Endothelial cell of umbilical vein (primary cell): ENCODE measurements at regions not wholly inside any gene's neighbourhood (a gene's known extent, or its start where the extent isn't known, plus 50 kb on each side); places are given as distances from the start of the nearest gene placed in this dataset.

ENCODE experiments used
- BruUV-seq: library from RNA; stranded (reverse); fragments of 400-500 nt; replicated peaks from 2 replicates; lab custom pipeline; 2021; lab: Mats Ljungman, UMichigan
- CTCF ChIA-PET: fragments of 300-600, 350-600 bp; sonication (Branson Sonifier 250); formaldehyde crosslinking; loops from one replicate; lab custom pipeline; 2021; ENCODE audit warnings: antibody characterized with exemption, inconsistent platforms; lab: Charles Lee
- POLR2A ChIA-PET: fragments of 300-600, 350-600 bp; sonication (Branson Sonifier 250); formaldehyde crosslinking; loops from one replicate; lab custom pipeline; 2021; ENCODE audit warnings: antibody characterized with exemption, inconsistent platforms; lab: Charles Lee
- DNase-seq: peaks from one replicate; pipeline ENCODE4 v3.0.0-alpha.2; 2011; ENCODE audit warnings: low read depth, low spot score
- FAIRE-seq: peaks from 2 replicates; lab custom pipeline; 2011; peaks lifted over from hg19 to GRCh38; lab: Jason Lieb, UNC
- H2AFZ ChIP-seq: 2 replicates; pipeline ENCODE4 v1.6.0; 2012; ENCODE audit warnings: low read depth, low read length, control low read depth, inconsistent platforms
- H3K27ac ChIP-seq: 2 replicates; pipeline ENCODE4 v1.5.1; 2011; ENCODE audit warnings: low read depth, mild to moderate bottlenecking, control low read depth, low read length, moderate library complexity; ENCODE audit not compliant: insufficient read depth
- H3K27me3 ChIP-seq, 2 experiments: 2 replicates each; pipeline versions ENCODE4 v1.6.0 to v1.6.1; 2011; ENCODE audit warnings: low read length in 2 of 2, mixed read lengths in 1 of 2; ENCODE audit not compliant: control insufficient read depth in 2 of 2, insufficient read depth in 2 of 2
- H3K36me3 ChIP-seq, 2 experiments: 2 replicates in 1 of 2; 3 replicates in 1 of 2; pipeline ENCODE4 v1.5.1; 2011; ENCODE audit warnings: low read length in 2 of 2, mild to moderate bottlenecking in 1 of 2, moderate library complexity in 1 of 2; ENCODE audit not compliant: control insufficient read depth in 2 of 2, insufficient read depth in 2 of 2; ENCODE audit errors: extremely low read depth in 1 of 2
- H3K4me1 ChIP-seq: 3 replicates; pipeline ENCODE4 v1.5.1; 2011; ENCODE audit warnings: mild to moderate bottlenecking, low read length; ENCODE audit not compliant: control insufficient read depth, insufficient read depth; ENCODE audit errors: extremely low read depth
- H3K4me2 ChIP-seq: 2 replicates; pipeline ENCODE4 v1.6.1; 2011; ENCODE audit warnings: low read length, control low read depth, mixed read lengths; ENCODE audit not compliant: insufficient read depth
- H3K4me3 ChIP-seq, 3 experiments: fragments of 200-600 bp in 1 of 3; sonication (generic), shearing (Covaris generic) in 1 of 3; replicated peaks in 1 of 3; 2 replicates each; pipeline ENCODE4 v1.5.1; 2011 to 2016; ENCODE audit warnings: control low read depth in 3 of 3, low read length in 3 of 3, mild to moderate bottlenecking in 2 of 3, inconsistent platforms in 1 of 3, low read depth in 1 of 3, moderate library complexity in 1 of 3; ENCODE audit not compliant: insufficient read depth in 1 of 3
- H3K79me2 ChIP-seq: 2 replicates; pipeline ENCODE4 v1.6.0; 2012; ENCODE audit warnings: low read length, inconsistent platforms; ENCODE audit not compliant: control insufficient read depth, insufficient read depth
- H3K9ac ChIP-seq: replicated peaks from 2 replicates; pipeline ENCODE3; 2011; ENCODE audit warnings: low read length, control low read depth; ENCODE audit not compliant: insufficient read depth; ENCODE audit errors: extremely low read depth
- H3K9me1 ChIP-seq: replicated peaks from 3 replicates; pipeline ENCODE4 v1.6.0; 2011; ENCODE audit warnings: mild to moderate bottlenecking, low read length; ENCODE audit not compliant: control insufficient read depth, insufficient read depth; ENCODE audit errors: extremely low read depth
- H3K9me3 ChIP-seq: replicated peaks from 2 replicates; pipeline ENCODE4 v1.5.1; 2012; ENCODE audit warnings: low read length, inconsistent platforms; ENCODE audit not compliant: control insufficient read depth, insufficient read depth
- H4K20me1 ChIP-seq: replicated peaks from 2 replicates; pipeline ENCODE3; 2011; ENCODE audit warnings: mild to moderate bottlenecking, low read length; ENCODE audit not compliant: control insufficient read depth, insufficient read depth; ENCODE audit errors: extremely low read depth
- EZH2 ChIP-seq: IDR thresholded peaks from 2 replicates; pipeline ENCODE4 v1.6.1; 2012; ENCODE audit warnings: borderline replicate concordance, low read depth, mild to moderate bottlenecking, moderate library complexity, low read length, inconsistent platforms; ENCODE audit not compliant: severe bottlenecking
- FOS ChIP-seq: IDR thresholded peaks from 2 replicates; pipeline ENCODE4 v1.6.1; 2011; ENCODE audit warnings: mild to moderate bottlenecking, low read length, moderate library complexity, borderline replicate concordance; ENCODE audit not compliant: insufficient read depth
- GATA2 ChIP-seq: IDR thresholded peaks from 2 replicates; pipeline ENCODE4 v1.7.0; 2011; ENCODE audit warnings: low read depth, mild to moderate bottlenecking, moderate library complexity, mixed read lengths, low read length; ENCODE audit not compliant: insufficient read length, insufficient read depth
- JUN ChIP-seq: IDR thresholded peaks from 2 replicates; pipeline ENCODE4 v1.6.1; 2011; ENCODE audit warnings: borderline replicate concordance, low read depth; ENCODE audit not compliant: insufficient read length, insufficient read depth
- MYC ChIP-seq: IDR thresholded peaks from one replicate; pipeline ENCODE4 v1.6.1; 2011; ENCODE audit warnings: mild to moderate bottlenecking, low read depth, low read length
- POLR2A ChIP-seq: IDR thresholded peaks from 2 replicates; pipeline ENCODE4 v1.6.1; 2012; ENCODE audit warnings: low read depth, mild to moderate bottlenecking, control low read depth, low read length
- POLR2AphosphoS5 ChIP-seq: IDR thresholded peaks from 2 replicates; pipeline ENCODE4 v1.6.1; 2012; ENCODE audit warnings: low read depth, mild to moderate bottlenecking, control low read depth, low read length, moderate library complexity; ENCODE audit not compliant: insufficient read depth
- dilution Hi-C: fragments of 300-500 bp; cut with MboI; formaldehyde crosslinking; loops from one replicate; pipeline ENCODE4 v1.15.0; 2019; ENCODE audit warnings: low sequenced_read_pairs; ENCODE audit not compliant: extremely low pct_ligation_motif_present
- intact Hi-C: fragments of 100-400 bp; cut with micrococcal nuclease; formaldehyde crosslinking; loops from one replicate; pipeline ENCODE4 v1.10.0; 2022
- TF ChIP-seq, protein P1 (sequence below), 2 donors: IDR thresholded peaks; 1 replicate in 1 of 2; 2 replicates in 1 of 2; pipeline ENCODE4 v1.5.1; 2011; ENCODE audit warnings: low read length in 2 of 2, mild to moderate bottlenecking in 2 of 2, moderate library complexity in 2 of 2, control low read depth in 1 of 2, inconsistent platforms in 1 of 2, low read depth in 1 of 2; ENCODE audit not compliant: insufficient read depth in 1 of 2; ENCODE audit errors: extremely low read depth in 1 of 2
- TF ChIP-seq, protein P2 (sequence below): IDR thresholded peaks from 2 replicates; pipeline ENCODE4 v1.6.1; 2011; ENCODE audit not compliant: insufficient read depth, insufficient read length

DNA sequence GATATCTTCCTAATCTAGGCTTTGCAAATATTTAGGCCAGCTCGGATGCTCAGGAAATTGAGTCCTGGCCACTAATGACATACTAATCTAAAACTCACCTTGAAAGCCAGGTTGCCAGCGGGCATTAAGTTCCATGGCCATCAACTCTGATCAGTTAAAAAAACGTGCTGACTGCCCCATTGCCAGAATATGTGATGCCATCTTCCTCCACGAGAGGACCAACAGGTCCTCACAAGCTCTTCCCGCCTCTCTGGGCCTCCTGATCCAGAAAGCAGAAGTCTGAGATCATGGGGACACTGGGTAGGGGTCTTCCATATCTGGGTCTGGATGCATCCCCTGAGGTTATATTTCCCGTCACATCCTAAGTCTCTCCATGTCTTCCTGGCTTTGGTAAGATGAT, 311.3 kb downstream of the TCERG1L start:
- H3K4me2 ChIP-seq = no peak overlapping the region
- intact Hi-C loops = no loop called here
- no peak overlapping the region for H3K27ac ChIP-seq
- FAIRE-seq (no peak), DNase-seq (no peak)
- H3K9me3 ChIP-seq = peaks cover 7% of the 10 kb centered on the region
- ChIA-PET POLR2A (no interaction called here), CTCF (no interaction called here)
- H3K9ac ChIP-seq = no peak overlapping the region
- TF ChIP-seq, protein P1, sequence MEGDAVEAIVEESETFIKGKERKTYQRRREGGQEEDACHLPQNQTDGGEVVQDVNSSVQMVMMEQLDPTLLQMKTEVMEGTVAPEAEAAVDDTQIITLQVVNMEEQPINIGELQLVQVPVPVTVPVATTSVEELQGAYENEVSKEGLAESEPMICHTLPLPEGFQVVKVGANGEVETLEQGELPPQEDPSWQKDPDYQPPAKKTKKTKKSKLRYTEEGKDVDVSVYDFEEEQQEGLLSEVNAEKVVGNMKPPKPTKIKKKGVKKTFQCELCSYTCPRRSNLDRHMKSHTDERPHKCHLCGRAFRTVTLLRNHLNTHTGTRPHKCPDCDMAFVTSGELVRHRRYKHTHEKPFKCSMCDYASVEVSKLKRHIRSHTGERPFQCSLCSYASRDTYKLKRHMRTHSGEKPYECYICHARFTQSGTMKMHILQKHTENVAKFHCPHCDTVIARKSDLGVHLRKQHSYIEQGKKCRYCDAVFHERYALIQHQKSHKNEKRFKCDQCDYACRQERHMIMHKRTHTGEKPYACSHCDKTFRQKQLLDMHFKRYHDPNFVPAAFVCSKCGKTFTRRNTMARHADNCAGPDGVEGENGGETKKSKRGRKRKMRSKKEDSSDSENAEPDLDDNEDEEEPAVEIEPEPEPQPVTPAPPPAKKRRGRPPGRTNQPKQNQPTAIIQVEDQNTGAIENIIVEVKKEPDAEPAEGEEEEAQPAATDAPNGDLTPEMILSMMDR (IDR thresholded peaks at IDR 0.05; ENCODE audit: extremely low read depth in 1 of 2, insufficient read depth in 1 of 2, low read depth in 1 of 2, low read length in 2 of 2) = no peak
- TF ChIP-seq EZH2 = no peak
- no peak for TF ChIP-seq POLR2AphosphoS5
- TF ChIP-seq JUN = no peak
- no peak for TF ChIP-seq MYC
- no peak for TF ChIP-seq FOS
- TF ChIP-seq, protein P2, sequence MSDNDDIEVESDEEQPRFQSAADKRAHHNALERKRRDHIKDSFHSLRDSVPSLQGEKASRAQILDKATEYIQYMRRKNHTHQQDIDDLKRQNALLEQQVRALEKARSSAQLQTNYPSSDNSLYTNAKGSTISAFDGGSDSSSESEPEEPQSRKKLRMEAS = no peak
- TF ChIP-seq POLR2A = no peak
- TF ChIP-seq GATA2 = no peak
- no peaks in the 10 kb centered on the region for H4K20me1 ChIP-seq
- no peaks in the 10 kb centered on the region for H3K4me1 ChIP-seq
- BruUV-seq = no TSS peak
- dilution Hi-C loops = no loop called here
- H3K9me1 ChIP-seq = no peaks in the 10 kb centered on the region
- no peaks in the 10 kb centered on the region for H3K36me3 ChIP-seq
- no peaks in the 10 kb centered on the region for H3K27me3 ChIP-seq
- no peaks in the 10 kb centered on the region for H3K79me2 ChIP-seq
- no peak overlapping the region for H2AFZ ChIP-seq
- H3K4me3 ChIP-seq = no peak overlapping the region
